Lung (tissue), 11 donors: ENCODE measurements at regions not wholly inside any gene's neighbourhood (a gene's known extent, or its start where the extent isn't known, plus 50 kb on each side); places are given as distances from the start of the nearest gene placed in this dataset.

ENCODE experiments used
- ATAC-seq: fragments of 200-7000 bp; cut with Tn5 transposase; one replicate; pipeline ENCODE4 v1.9.1; 2020; ENCODE audit warnings: moderate number of reproducible peaks; ENCODE audit not compliant: insufficient read depth, low FRiP score
- DNase-seq, 3 donors: peaks; one replicate each; pipeline ENCODE4 v3.0.0-alpha.2; 2013 to 2017
- H3K27ac ChIP-seq, 2 donors: one replicate each; pipeline ENCODE4 v1.5.1; 2013; ENCODE audit warnings: mild to moderate bottlenecking in 2 of 2, moderate library complexity in 2 of 2, control low read depth in 1 of 2, inconsistent platforms in 1 of 2, low read depth in 1 of 2, low read length in 1 of 2
- H3K27me3 ChIP-seq, 3 donors: one replicate each; pipeline ENCODE4 v1.5.1; 2013; ENCODE audit warnings: low read length in 2 of 3; ENCODE audit not compliant: control insufficient read depth in 3 of 3, insufficient read depth in 3 of 3
- H3K36me3 ChIP-seq, 4 donors: one replicate each; pipeline ENCODE4 v1.5.1; 2013; ENCODE audit warnings: low read length in 4 of 4, mild to moderate bottlenecking in 1 of 4, moderate library complexity in 1 of 4; ENCODE audit not compliant: control insufficient read depth in 4 of 4, insufficient read depth in 4 of 4
- H3K4me1 ChIP-seq, 5 donors: one replicate each; pipeline ENCODE4 v1.5.1; 2013; ENCODE audit warnings: low read length in 5 of 5, mild to moderate bottlenecking in 2 of 5, moderate library complexity in 1 of 5; ENCODE audit not compliant: control insufficient read depth in 5 of 5, insufficient read depth in 5 of 5
- H3K4me3 ChIP-seq: one replicate; pipeline ENCODE4 v1.5.1; 2013; ENCODE audit warnings: mild to moderate bottlenecking, control low read depth, moderate library complexity
- H3K9ac ChIP-seq, 2 donors: one replicate each; pipeline ENCODE4 v1.5.1; 2013; ENCODE audit warnings: low read length in 2 of 2, control low read depth in 1 of 2; ENCODE audit not compliant: insufficient read depth in 1 of 2
- H3K9me3 ChIP-seq, 4 donors: one replicate each; pipeline ENCODE4 v1.5.1; 2013; ENCODE audit warnings: low read length in 3 of 4, mild to moderate bottlenecking in 1 of 4, moderate library complexity in 1 of 4; ENCODE audit not compliant: control insufficient read depth in 4 of 4, insufficient read depth in 3 of 4
- WGBS, 2 donors: extraction: QIAGEN DNeasy Blood & Tissue Kit; methylation state at CpG; one replicate each; pipeline ENCODE4 v1.1.7; 2013; 5-methylcytosine and 5-hydroxymethylcytosine counted together
- TF ChIP-seq, protein P1 (sequence below): IDR thresholded peaks from 2 replicates; pipeline ENCODE4 v1.5.1; 2012; ENCODE audit warnings: mild to moderate bottlenecking; ENCODE audit errors: control extremely low read depth, extremely low read depth
- donor health status: control.
- donor health status: control.
- donor health status: Bipolar disorder and iron deficiency.
- donor health status: healthy.
- donor health status: DM: yes; HTN: yes; CAD: no.

GRCh38 chr13:62964522-62964921, 1548.9 kb upstream of the PCDH20 start:
- Histone ChIP-seq H3K27me3 (no peaks in the 10 kb centered on the region), H3K4me1 (no peaks in the 10 kb centered on the region), H3K27ac (no peak overlapping the region), H3K9ac (no peak overlapping the region), H3K9me3 (peaks cover 0 to 4% (median 0%) of the 10 kb centered on the region in 4 donors), H3K4me3 (no peak overlapping the region), H3K36me3 (no peaks in the 10 kb centered on the region)
- ATAC-seq (no peak), DNase-seq (no peak)
- TF ChIP-seq, protein P1, sequence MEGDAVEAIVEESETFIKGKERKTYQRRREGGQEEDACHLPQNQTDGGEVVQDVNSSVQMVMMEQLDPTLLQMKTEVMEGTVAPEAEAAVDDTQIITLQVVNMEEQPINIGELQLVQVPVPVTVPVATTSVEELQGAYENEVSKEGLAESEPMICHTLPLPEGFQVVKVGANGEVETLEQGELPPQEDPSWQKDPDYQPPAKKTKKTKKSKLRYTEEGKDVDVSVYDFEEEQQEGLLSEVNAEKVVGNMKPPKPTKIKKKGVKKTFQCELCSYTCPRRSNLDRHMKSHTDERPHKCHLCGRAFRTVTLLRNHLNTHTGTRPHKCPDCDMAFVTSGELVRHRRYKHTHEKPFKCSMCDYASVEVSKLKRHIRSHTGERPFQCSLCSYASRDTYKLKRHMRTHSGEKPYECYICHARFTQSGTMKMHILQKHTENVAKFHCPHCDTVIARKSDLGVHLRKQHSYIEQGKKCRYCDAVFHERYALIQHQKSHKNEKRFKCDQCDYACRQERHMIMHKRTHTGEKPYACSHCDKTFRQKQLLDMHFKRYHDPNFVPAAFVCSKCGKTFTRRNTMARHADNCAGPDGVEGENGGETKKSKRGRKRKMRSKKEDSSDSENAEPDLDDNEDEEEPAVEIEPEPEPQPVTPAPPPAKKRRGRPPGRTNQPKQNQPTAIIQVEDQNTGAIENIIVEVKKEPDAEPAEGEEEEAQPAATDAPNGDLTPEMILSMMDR: no peak

DNA sequence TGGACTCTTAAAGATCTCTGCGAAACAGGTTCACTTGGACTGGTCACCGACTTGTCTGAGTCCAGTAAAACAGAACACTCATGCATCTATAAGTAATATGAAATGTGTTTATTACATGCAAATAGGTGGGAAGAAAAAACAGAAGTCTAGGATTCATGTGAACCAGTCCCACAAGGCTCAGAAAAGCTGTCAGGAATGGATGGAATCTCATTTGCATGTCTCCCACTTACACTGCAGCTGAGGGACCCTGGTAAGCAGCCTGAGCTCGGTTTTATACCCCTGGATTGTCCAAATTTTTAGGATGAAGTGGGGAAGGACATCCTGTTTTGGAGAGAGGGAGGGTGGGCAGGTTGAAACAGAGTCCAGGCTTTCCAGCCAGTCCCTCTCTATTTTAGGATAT, 1545.1 kb upstream of the PCDH20 start:
- Histone ChIP-seq H3K27ac (no peak overlapping the region), H3K9me3 (peaks cover 0 to 4% (median 0%) of the 10 kb centered on the region in 4 donors), H3K4me3 (no peak overlapping the region), H3K36me3 (no peaks in the 10 kb centered on the region), H3K27me3 (no peaks in the 10 kb centered on the region), H3K4me1 (no peaks in the 10 kb centered on the region), H3K9ac (no peak overlapping the region)
- WGBS, 2 donors: 65 to 66% methylated on average over 3 of the region's 3 CpGs
- ATAC-seq (no peak), DNase-seq (no peak)
- TF ChIP-seq, protein P1: no peak

DNA sequence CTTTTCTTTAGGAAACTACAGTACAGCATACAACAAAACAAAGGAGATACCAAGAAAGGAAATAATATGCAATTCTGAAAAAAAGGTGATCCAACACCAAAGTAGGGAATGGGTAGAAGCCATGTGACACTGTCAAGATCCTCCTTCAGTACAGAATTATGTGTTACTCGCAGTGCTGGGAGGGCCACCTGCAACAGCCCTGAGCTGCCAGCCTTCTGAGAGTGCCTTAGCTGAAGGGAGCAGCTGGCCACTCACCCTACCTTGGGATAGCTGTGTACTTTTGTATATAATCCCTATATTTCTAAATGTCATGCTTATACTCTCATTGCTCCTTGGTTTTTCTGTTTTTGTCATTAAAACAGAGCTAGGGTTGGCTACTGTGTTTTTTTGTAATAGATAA, 1518.2 kb upstream of the PCDH20 start:
- Histone ChIP-seq H3K9me3 (no peaks in the 10 kb centered on the region), H3K9ac (no peak overlapping the region), H3K4me1 (peaks cover 0 to 3% (median 0%) of the 10 kb centered on the region in 5 donors), H3K27me3 (no peaks in the 10 kb centered on the region), H3K27ac (no peak overlapping the region), H3K4me3 (no peak overlapping the region), H3K36me3 (no peaks in the 10 kb centered on the region)
- ATAC-seq: no peak
- DNase-seq: no peak
- 61 to 83% methylated on average over 1 of the region's 1 CpG for WGBS, 2 donors
- TF ChIP-seq, protein P1: no peak

DNA sequence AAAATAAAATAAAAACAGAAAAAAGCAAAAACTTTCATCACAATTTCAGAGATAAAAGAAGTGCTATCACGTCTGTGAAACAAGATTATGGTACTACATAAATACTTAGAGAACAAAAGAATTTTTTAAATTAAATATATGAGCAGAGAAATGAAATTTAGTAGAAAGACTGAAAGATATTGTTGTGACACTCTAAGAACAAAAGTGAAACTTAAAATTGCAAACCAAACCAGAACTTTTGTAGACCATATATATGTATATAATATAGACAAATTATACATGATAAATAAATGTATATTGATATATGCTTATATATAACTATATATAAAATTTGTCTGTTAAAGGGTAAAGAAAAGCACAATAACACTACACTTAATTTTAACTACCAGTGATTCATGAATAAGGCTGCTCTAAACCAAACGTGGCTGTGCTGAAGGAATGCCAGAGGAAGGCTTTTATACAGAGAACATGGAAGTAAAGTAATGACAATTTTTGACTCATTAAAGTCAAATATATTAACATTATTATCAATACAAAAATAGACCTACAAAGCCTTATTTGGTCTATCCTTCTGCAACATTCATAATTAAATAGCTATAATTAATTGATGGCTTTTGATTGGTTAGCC, 1516.7 kb upstream of the PCDH20 start:
- Histone ChIP-seq H3K4me3 (no peak overlapping the region), H3K9me3 (peaks cover 0 to 6% (median 0%) of the 10 kb centered on the region in 4 donors), H3K36me3 (no peaks in the 10 kb centered on the region), H3K27me3 (no peaks in the 10 kb centered on the region), H3K4me1 (peaks cover 0 to 3% (median 0%) of the 10 kb centered on the region in 5 donors), H3K27ac (no peak overlapping the region), H3K9ac (no peak overlapping the region)
- WGBS, 2 donors: 24 to 57% methylated on average over 2 of the region's 2 CpGs
- ATAC-seq: no peak
- TF ChIP-seq, protein P1: no peak
- DNase-seq: no peak
